NCI-H2196 treated with DMSO at 0.1 percent for 48 hours (cell line): ENCODE measurements at regions not wholly inside any gene's neighbourhood (a gene's known extent, or its start where the extent isn't known, plus 50 kb on each side); places are given as distances from the start of the nearest gene placed in this dataset.
"Not testable (repeated sequence)": the region's sequence is repeated elsewhere in the genome, so short reads cannot be mapped to it uniquely, and the experiment has no call there.

Experiments
- DNase-seq: peaks from one replicate; lab custom pipeline; 2025; ENCODE audit not compliant: unreplicated experiment; lab: John Stamatoyannopoulos, UW

- no peak for DNase-seq
Observed at GRCh38 chr11:22041039-22041438, 151.8 kb upstream of the ANO5 start.

- no peak for DNase-seq
Observed at GRCh38 chr11:22042081-22042480, 150.8 kb upstream of the ANO5 start.

- no peak for DNase-seq
Observed at GRCh38 chr11:22044126-22044525, 148.8 kb upstream of the ANO5 start.

GRCh38 chr11:22049276-22049675 lies 143.6 kb upstream of the ANO5 start:
- no peak for DNase-seq

- DNase-seq, result no peak
Observed at GRCh38 chr11:22065472-22065871, 127.4 kb upstream of the ANO5 start.

- no peak for DNase-seq
Observed at GRCh38 chr11:22069844-22070243, 123.0 kb upstream of the ANO5 start.

GRCh38 chr11:22076271-22076930 lies 116.5 kb upstream of the ANO5 start:
- no peak for DNase-seq

GRCh38 chr11:22078063-22078462 lies 114.8 kb upstream of the ANO5 start:
- no peak for DNase-seq

GRCh38 chr11:22079133-22079872 lies 113.6 kb upstream of the ANO5 start:
- no peak for DNase-seq

- DNase-seq, result no peak
Observed at GRCh38 chr11:22082178-22082577, 110.7 kb upstream of the ANO5 start.

- no peak for DNase-seq
Observed at GRCh38 chr11:22082788-22083187, 110.1 kb upstream of the ANO5 start.

- DNase-seq, result no peak
Observed at GRCh38 chr11:22084056-22084455, 108.8 kb upstream of the ANO5 start.

GRCh38 chr11:22084564-22084963 lies 108.3 kb upstream of the ANO5 start:
- no peak for DNase-seq

- DNase-seq, result no peak
Observed at GRCh38 chr11:22089609-22090008, 103.3 kb upstream of the ANO5 start.

- no peak for DNase-seq
Observed at GRCh38 chr11:22106566-22106965, 86.3 kb upstream of the ANO5 start.

GRCh38 chr11:22115470-22116029 lies 77.3 kb upstream of the ANO5 start:
- DNase-seq, result no peak

GRCh38 chr11:22127981-22128380 lies 64.9 kb upstream of the ANO5 start:
- DNase-seq, result not testable (repeated sequence)

- no peak for DNase-seq
Observed at GRCh38 chr11:22130462-22131053, 62.3 kb upstream of the ANO5 start.

- no peak for DNase-seq
Observed at GRCh38 chr11:22133776-22134175, 59.1 kb upstream of the ANO5 start.

- no peak for DNase-seq
Observed at GRCh38 chr11:22138264-22138663, 54.6 kb upstream of the ANO5 start.
